CD4-positive, alpha-beta T cell treated with Interleukin-21 for 1 hour (primary cell): ENCODE measurements at regions not wholly inside any gene's neighbourhood (a gene's known extent, or its start where the extent isn't known, plus 50 kb on each side); places are given as distances from the start of the nearest gene placed in this dataset.
"Not testable (repeated sequence)": the region's sequence is repeated elsewhere in the genome, so short reads cannot be mapped to it uniquely, and the experiment has no call there.

Experiments used
- DNase-seq: peaks from one replicate; pipeline ENCODE4 v3.0.0-alpha.2; 2020

GRCh38 chr13:48851707-48852106 is 124.0 kb upstream of the FNDC3A start:
- DNase-seq, result no peak

- DNase-seq, result no peak
Observed at GRCh38 chr13:48852911-48853727, 122.6 kb upstream of the FNDC3A start.

- DNase-seq, result no peak
Observed at GRCh38 chr13:48853728-48854102, 122.0 kb upstream of the FNDC3A start.

GRCh38 chr13:48857576-48857975 is 118.1 kb upstream of the FNDC3A start:
- DNase-seq, result no peak

- DNase-seq, result no peak
Observed at GRCh38 chr13:48858122-48858902, 117.4 kb upstream of the FNDC3A start.

- no peak for DNase-seq
Observed at GRCh38 chr13:48859272-48860105, 116.2 kb upstream of the FNDC3A start.

GRCh38 chr13:48860364-48860763 is 115.3 kb upstream of the FNDC3A start:
- DNase-seq, result no peak

GRCh38 chr13:48862572-48862971 is 113.1 kb upstream of the FNDC3A start:
- no peak for DNase-seq

GRCh38 chr13:48864100-48864499 is 111.6 kb upstream of the FNDC3A start:
- DNase-seq, result no peak

- DNase-seq, result no peak
Observed at GRCh38 chr13:48866249-48866648, 109.5 kb upstream of the FNDC3A start.

- DNase-seq, result no peak
Observed at GRCh38 chr13:48873081-48873480, 102.6 kb upstream of the FNDC3A start.

GRCh38 chr13:48873587-48873986 is 102.1 kb upstream of the FNDC3A start:
- DNase-seq, result no peak

- no peak for DNase-seq
Observed at GRCh38 chr13:48874165-48874564, 101.5 kb upstream of the FNDC3A start.

- DNase-seq, result no peak
Observed at GRCh38 chr13:48875047-48875446, 100.7 kb upstream of the FNDC3A start.

GRCh38 chr13:48876289-48876688 is 99.4 kb upstream of the FNDC3A start:
- no peak for DNase-seq

- DNase-seq, result no peak
Observed at GRCh38 chr13:48879432-48879831, 96.3 kb upstream of the FNDC3A start.

GRCh38 chr13:48879854-48880253 is 95.9 kb upstream of the FNDC3A start:
- no peak for DNase-seq

- DNase-seq, result not testable (repeated sequence)
Observed at GRCh38 chr13:48883786-48884185, 91.9 kb upstream of the FNDC3A start.

GRCh38 chr13:48885027-48885395 is 90.7 kb upstream of the FNDC3A start:
- no peak for DNase-seq

GRCh38 chr13:48888613-48889012 is 87.1 kb upstream of the FNDC3A start:
- DNase-seq, result no peak

GRCh38 chr13:48890391-48890790 is 85.3 kb upstream of the FNDC3A start:
- DNase-seq, result no peak

GRCh38 chr13:48891586-48891985 is 84.1 kb upstream of the FNDC3A start:
- DNase-seq, result no peak

- no peak for DNase-seq
Observed at GRCh38 chr13:48892053-48892687, 83.5 kb upstream of the FNDC3A start.
